Mesothelial cell of epicardium (in vitro differentiated cells): ENCODE measurements at regions not wholly inside any gene's neighbourhood (a gene's known extent, or its start where the extent isn't known, plus 50 kb on each side); places are given as distances from the start of the nearest gene placed in this dataset.

Experiments
- DNase-seq, 2 experiments: peaks; one replicate each; pipeline ENCODE4 v3.0.0; 2021; ENCODE audit warnings: low spot score in 2 of 2; ENCODE audit not compliant: unreplicated experiment in 2 of 2
- H3K27ac Mint-ChIP-seq: 2 replicates; pipeline ENCODE4 v1.8.0; 2021; ENCODE audit warnings: mixed read lengths
- H3K27me3 Mint-ChIP-seq: 2 replicates; pipeline ENCODE4 v1.8.0; 2021; ENCODE audit warnings: low read depth, mixed read lengths
- H3K36me3 Mint-ChIP-seq: 2 replicates; pipeline ENCODE4 v1.8.0; 2021; ENCODE audit warnings: mixed read lengths
- H3K4me1 Mint-ChIP-seq: 2 replicates; pipeline ENCODE4 v1.8.0; 2021; ENCODE audit warnings: mixed read lengths
- H3K4me3 Mint-ChIP-seq: 2 replicates; pipeline ENCODE4 v1.8.0; 2021; ENCODE audit warnings: mild to moderate bottlenecking, moderate library complexity, mixed read lengths
- H3K9me3 Mint-ChIP-seq: 2 replicates; pipeline ENCODE4 v1.8.0; 2021; ENCODE audit warnings: mixed read lengths
- TF ChIP-seq, protein P1 (sequence below): fragments of 200-600 bp; sonication (generic); IDR thresholded peaks from one replicate; pipeline ENCODE4 v1.5.0; 2021; ENCODE audit warnings: antibody characterized with exemption; ENCODE audit not compliant: unreplicated experiment

DNA sequence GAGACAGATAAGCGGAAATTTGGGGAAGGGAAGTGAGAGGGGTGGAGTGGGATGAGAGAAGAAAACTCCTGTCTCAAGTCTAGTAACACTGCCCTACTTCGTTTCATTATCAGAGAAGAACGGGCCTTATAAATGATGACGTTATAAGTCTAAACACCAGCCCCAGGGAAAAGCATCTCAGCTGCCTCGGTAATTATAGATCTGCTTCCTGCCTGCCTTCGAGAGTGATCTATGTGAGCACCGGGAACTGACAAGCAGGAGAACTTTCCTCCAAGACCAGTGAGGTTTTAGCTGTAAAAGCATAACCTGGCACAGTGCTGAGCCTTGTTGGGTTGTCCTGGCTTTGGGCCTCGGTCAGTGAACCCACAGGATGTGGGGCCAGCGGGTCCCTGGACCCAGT lies 227.9 kb upstream of the SIX2 start:
- TF ChIP-seq, protein P1, sequence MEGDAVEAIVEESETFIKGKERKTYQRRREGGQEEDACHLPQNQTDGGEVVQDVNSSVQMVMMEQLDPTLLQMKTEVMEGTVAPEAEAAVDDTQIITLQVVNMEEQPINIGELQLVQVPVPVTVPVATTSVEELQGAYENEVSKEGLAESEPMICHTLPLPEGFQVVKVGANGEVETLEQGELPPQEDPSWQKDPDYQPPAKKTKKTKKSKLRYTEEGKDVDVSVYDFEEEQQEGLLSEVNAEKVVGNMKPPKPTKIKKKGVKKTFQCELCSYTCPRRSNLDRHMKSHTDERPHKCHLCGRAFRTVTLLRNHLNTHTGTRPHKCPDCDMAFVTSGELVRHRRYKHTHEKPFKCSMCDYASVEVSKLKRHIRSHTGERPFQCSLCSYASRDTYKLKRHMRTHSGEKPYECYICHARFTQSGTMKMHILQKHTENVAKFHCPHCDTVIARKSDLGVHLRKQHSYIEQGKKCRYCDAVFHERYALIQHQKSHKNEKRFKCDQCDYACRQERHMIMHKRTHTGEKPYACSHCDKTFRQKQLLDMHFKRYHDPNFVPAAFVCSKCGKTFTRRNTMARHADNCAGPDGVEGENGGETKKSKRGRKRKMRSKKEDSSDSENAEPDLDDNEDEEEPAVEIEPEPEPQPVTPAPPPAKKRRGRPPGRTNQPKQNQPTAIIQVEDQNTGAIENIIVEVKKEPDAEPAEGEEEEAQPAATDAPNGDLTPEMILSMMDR, result no peak
- Mint-ChIP-seq H3K27me3 (peaks cover 10% of the 10 kb centered on the region), H3K9me3 (no peaks in the 10 kb centered on the region), H3K4me1 (peaks cover 15% of the 10 kb centered on the region), H3K4me3 (no peak overlapping the region), H3K36me3 (no peaks in the 10 kb centered on the region), H3K27ac (no peak overlapping the region)
- DNase-seq, result no peak

DNA sequence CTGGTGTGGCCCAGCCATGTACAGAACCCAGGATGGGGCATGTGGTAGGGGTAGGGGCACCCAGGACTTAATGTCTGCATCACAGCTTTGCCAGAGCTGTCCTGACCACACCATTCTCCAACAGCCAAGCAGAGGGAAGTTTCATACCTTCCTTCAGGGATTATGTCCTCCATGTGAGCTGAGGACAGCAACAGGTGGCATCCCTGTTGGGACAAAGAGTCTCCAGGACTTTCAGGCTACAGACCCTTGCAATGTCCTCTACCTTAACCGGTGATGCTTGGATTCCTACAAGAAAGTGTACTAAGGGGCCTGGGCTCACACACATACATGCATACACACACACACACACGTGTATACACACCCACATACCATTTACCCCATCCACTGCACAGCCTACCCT lies 227.0 kb upstream of the SIX2 start:
- Mint-ChIP-seq H3K4me3 (no peak overlapping the region), H3K27me3 (peaks cover 10% of the 10 kb centered on the region), H3K27ac (no peak overlapping the region), H3K36me3 (no peaks in the 10 kb centered on the region), H3K9me3 (no peaks in the 10 kb centered on the region), H3K4me1 (peaks cover 8% of the 10 kb centered on the region)
- TF ChIP-seq, protein P1, result no peak
- no peak for DNase-seq

DNA sequence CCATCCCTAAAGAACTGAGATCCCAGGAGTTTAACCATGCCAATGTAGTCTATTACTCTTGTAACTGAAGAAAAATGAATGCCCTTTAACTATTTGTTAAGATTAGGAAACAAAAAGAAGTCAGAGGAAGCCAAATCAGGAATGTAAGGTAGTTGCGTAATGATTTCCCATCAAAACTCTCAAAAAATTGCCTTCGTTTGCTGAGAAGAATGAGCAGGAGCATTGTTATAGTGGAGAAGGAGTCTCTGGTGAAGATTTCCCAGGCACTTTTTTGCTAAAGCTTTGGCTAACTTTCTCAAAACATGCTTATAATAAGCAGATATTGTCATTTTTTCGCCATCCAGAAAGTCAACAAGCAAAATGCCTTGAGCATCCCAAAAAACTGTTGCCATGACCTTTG lies 224.0 kb upstream of the SIX2 start:
- TF ChIP-seq, protein P1, result no peak
- Mint-ChIP-seq H3K4me3 (no peak overlapping the region), H3K9me3 (peaks cover 6% of the 10 kb centered on the region), H3K27ac (no peak overlapping the region), H3K36me3 (no peaks in the 10 kb centered on the region), H3K27me3 (peaks cover 10% of the 10 kb centered on the region), H3K4me1 (peaks cover 4% of the 10 kb centered on the region)
- DNase-seq, result no peak

DNA sequence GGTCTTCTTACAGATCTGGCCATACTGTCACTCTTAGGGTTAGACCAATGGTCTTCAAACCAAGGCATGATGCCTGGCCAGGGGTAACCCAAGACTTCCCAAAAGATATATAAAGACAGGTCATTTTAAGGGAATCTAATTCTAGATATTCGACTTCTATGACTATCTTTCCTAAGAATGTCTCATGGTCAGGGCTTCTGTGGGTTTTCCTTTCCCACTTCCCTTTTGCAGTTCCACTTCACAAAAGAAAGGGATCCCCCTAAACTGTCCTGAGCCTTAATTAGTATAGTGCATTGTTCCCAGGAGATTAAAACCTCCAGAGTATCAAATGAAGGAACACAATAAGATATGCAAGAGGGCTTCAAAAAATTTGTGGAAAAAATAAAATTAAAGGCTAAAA lies 223.6 kb upstream of the SIX2 start:
- Mint-ChIP-seq H3K4me1 (peaks cover 4% of the 10 kb centered on the region), H3K9me3 (peaks cover 10% of the 10 kb centered on the region), H3K4me3 (no peak overlapping the region), H3K36me3 (no peaks in the 10 kb centered on the region), H3K27ac (no peak overlapping the region), H3K27me3 (peaks cover 10% of the 10 kb centered on the region)
- TF ChIP-seq, protein P1, result no peak
- no peak for DNase-seq

DNA sequence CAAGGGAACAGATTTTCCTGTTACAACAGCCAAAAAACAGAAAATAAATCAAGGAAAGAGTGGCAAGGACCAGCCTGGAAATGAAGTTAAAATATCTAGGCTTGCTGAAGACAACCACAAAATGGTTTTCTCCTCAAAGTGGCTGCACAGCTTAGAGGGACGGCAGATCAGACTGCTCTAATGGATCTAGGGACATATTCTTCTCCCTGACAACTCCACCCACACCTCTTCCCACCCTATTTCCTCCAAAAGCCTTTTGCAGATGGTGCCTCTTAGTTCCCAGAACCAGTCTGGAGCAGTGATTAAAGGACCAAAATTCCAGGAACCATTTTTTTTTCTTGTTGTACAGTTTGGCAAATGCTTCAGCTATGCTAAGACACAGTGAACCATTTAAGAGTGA lies 220.2 kb upstream of the SIX2 start:
- peaks cover 1% of the 10 kb centered on the region for H3K36me3 Mint-ChIP-seq
- peaks cover 11% of the 10 kb centered on the region for H3K27me3 Mint-ChIP-seq
- DNase-seq, result no peak
- peaks cover 20% of the 10 kb centered on the region for H3K9me3 Mint-ChIP-seq
- TF ChIP-seq, protein P1, result no peak
- no peaks in the 10 kb centered on the region for H3K4me1 Mint-ChIP-seq
- H3K27ac Mint-ChIP-seq, result no peak overlapping the region
- H3K4me3 Mint-ChIP-seq, result no peak overlapping the region

DNA sequence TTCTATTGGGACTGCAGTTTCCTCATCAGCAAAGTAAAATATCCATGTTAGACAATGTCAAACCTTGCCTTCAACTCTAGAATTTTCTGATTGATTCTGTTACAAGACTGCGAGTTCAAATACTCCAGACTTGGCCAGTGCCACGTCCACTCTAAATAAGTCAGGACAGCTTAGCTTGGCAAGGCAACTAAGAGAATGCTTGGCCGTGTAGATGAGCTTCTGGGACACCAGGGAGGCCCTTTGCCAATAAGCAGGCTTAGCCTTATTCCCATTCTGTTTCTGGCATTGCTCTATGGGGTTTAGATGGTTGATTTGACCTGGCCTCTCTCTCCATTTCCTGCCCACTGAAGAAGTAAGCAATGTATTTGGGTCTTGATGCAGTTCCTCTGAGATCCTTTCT lies 218.1 kb upstream of the SIX2 start:
- no peak for DNase-seq
- no peak overlapping the region for H3K27ac Mint-ChIP-seq
- H3K9me3 Mint-ChIP-seq, result peaks cover 20% of the 10 kb centered on the region
- peaks cover 8% of the 10 kb centered on the region for H3K27me3 Mint-ChIP-seq
- peaks cover 1% of the 10 kb centered on the region for H3K4me1 Mint-ChIP-seq
- TF ChIP-seq, protein P1, result no peak
- H3K36me3 Mint-ChIP-seq, result peaks cover 1% of the 10 kb centered on the region
- no peak overlapping the region for H3K4me3 Mint-ChIP-seq
